Left ventricle myocardium superior (tissue), 1 donor: ENCODE measurements at regions not wholly inside any gene's neighbourhood (a gene's known extent, or its start where the extent isn't known, plus 50 kb on each side); places are given as distances from the start of the nearest gene placed in this dataset.
"Not testable (repeated sequence)": the region's sequence is repeated elsewhere in the genome, so short reads cannot be mapped to it uniquely, and the experiment has no call there.

Source experiments
- ATAC-seq: fragments of 200-7000 bp; cut with Tn5 transposase; one replicate; pipeline ENCODE4 v1.9.1; 2020; ENCODE audit warnings: mild to moderate bottlenecking, moderate library complexity
- DNase-seq: peaks from one replicate; pipeline ENCODE4 v3.0.0-alpha.2; 2020
- intact Hi-C: fragments of 100-400 bp; cut with micrococcal nuclease; formaldehyde crosslinking; loops from one replicate; pipeline ENCODE4 v1.11.0; 2022
- donor health status: DM: no; HTN: yes; CAD: no; lungs with severe emphysema.

- no peak for DNase-seq
- ATAC-seq: no peak
- intact Hi-C loops: no loop called here
These were observed 1112.7 kb downstream of the PDHA2 start for GRCh38 chr4:96952610-96953009.

GRCh38 chr4:96955226-96955625, 1115.3 kb downstream of the PDHA2 start:
- intact Hi-C loops: no loop called here
- no peak for ATAC-seq

DNA sequence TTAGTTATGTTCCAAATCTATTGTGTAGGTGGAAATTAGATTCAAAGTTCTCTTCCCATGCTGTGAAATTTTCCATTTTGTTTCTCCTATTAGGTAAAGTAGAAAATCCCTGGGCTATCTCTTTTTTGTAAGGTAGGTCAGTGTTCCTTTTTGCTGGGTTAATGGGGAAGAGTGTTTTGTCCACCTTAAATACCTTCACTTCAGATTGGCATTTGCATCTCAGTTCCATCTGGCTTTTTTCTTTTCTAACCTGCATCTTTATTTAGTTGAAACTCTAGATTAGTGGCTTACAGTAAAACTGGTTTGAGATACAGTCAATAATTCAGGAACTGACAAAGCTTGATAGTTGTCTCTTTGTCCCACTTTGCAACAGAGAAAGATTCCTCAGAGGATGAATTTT, 1115.8 kb downstream of the PDHA2 start:
- intact Hi-C loops: no loop called here
- ATAC-seq (no peak), DNase-seq (no peak)

More at GRCh38 chr4:96955226-96955625, 1115.3 kb downstream of the PDHA2 start:
- no peak for DNase-seq

- ATAC-seq: no peak
- intact Hi-C loops: no loop called here
- no peak for DNase-seq
These were observed 1129.6 kb downstream of the PDHA2 start for GRCh38 chr4:96969455-96969854.

GRCh38 chr4:96972920-96973319, 1133.0 kb downstream of the PDHA2 start:
- intact Hi-C loops: no loop called here
- ATAC-seq: no peak

GRCh38 chr4:96974295-96974694, 1134.4 kb downstream of the PDHA2 start:
- no peak for ATAC-seq
- DNase-seq: no peak
- intact Hi-C loops: no loop called here

More at GRCh38 chr4:96972920-96973319, 1133.0 kb downstream of the PDHA2 start:
- no peak for DNase-seq

GRCh38 chr4:96983830-96984229, 1143.9 kb downstream of the PDHA2 start:
- intact Hi-C loops: no loop called here
- ATAC-seq (no peak), DNase-seq (no peak)

GRCh38 chr4:96986816-96987215, 1146.9 kb downstream of the PDHA2 start:
- no peak for DNase-seq
- intact Hi-C loops: no loop called here
- ATAC-seq: no peak

GRCh38 chr4:96991083-96991482, 1151.2 kb downstream of the PDHA2 start:
- no peak for ATAC-seq
- no peak for DNase-seq
- intact Hi-C loops: no loop called here

GRCh38 chr4:96992443-96992842, 1150.8 kb downstream of the STPG2 start:
- ATAC-seq: no peak

DNA sequence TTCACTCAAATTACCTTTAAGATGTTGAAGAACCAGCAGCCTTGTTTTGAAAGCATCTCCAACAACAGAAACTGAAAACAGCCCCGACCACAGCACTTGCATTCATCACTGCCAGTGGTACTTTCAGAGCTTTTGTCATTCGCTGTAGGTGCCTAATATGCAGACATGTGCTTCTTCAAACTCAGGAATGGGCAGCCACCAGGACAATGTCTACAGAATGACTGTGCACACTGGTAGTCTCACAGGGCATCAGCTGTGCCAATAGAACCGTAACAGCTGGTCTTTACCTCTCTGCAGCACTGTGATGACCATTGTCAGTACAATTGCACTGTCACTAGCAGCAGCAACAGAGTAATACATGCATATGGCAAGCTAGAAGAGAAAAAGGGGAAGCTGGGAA, 1149.7 kb downstream of the STPG2 start:
- ATAC-seq (no peak), DNase-seq (no peak)
- intact Hi-C loops: no loop called here

More at GRCh38 chr4:96992443-96992842, 1150.8 kb downstream of the STPG2 start:
- intact Hi-C loops: no loop called here
- no peak for DNase-seq

DNA sequence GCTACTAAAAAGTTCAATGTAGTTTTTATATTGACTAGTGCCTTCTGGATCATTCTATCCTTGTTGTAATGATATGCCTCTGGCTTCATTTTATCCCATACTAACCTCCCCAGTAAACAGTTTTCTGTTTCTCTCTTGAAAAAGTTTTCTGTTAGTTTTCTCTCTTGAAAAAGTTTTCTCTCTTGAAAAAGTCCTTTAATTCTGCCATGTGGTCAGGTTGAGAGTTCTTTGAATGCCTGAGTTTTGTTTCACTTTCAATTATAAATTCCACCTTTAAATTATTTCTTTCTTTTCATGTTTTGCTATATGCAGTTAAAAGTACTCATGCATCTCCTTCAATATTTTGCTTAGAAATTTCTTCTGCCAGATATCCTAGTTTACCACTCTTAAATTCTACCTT, 1139.6 kb downstream of the STPG2 start:
- intact Hi-C loops: no loop called here
- no peak for DNase-seq
- no peak for ATAC-seq

- no peak for ATAC-seq
- intact Hi-C loops: no loop called here
- DNase-seq: no peak
These were observed 1130.0 kb downstream of the STPG2 start for GRCh38 chr4:97013309-97013708.

DNA sequence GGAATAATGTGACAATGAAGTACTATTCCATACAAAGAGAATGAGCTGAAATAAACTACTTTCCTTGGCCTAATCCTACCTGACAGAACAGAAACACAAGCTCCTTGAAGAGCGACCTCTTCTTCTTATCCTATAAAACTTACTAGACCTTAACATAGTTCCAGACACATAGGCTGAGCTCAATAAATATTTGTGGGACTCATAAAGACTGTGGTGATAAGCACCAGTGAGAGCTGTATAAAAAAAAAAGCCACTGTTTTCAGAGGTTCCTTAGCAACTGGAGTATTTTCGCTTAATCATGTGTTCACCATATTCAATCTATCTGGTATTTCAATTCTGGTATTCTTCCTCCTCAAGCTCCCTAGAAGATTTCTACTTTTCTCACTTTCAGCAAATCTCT, 1129.6 kb downstream of the STPG2 start:
- ATAC-seq: no peak
- intact Hi-C loops: no loop called here
- no peak for DNase-seq

GRCh38 chr4:97015301-97015700, 1128.0 kb downstream of the STPG2 start:
- no peak for ATAC-seq
- intact Hi-C loops: no loop called here
- no peak for DNase-seq

- ATAC-seq (no peak), DNase-seq (no peak)
- intact Hi-C loops: no loop called here
These were observed 1126.9 kb downstream of the STPG2 start for GRCh38 chr4:97016186-97016907.

GRCh38 chr4:97027728-97028410, 1115.4 kb downstream of the STPG2 start:
- no peak for ATAC-seq
- DNase-seq: no peak
- intact Hi-C loops: no loop called here

DNA sequence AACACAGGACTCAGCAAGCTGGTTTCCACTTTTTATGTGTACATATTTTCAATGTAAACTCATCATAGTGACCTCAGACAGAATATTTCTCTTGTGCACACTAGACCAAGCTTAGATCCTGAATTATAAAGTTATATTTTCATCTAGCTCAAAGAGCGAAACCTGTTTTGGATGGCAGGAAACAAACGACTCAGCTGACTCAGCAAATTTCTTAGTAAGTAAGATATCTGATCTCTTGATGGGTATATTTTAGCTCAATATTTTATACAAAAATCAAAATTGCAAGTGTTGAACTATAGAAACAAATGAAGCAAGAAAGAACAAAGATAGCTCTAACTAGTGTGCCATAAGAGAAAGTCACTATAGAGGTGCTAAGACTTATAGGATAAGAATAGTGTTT, 1114.5 kb downstream of the STPG2 start:
- ATAC-seq (no peak), DNase-seq (no peak)
- intact Hi-C loops: no loop called here

DNA sequence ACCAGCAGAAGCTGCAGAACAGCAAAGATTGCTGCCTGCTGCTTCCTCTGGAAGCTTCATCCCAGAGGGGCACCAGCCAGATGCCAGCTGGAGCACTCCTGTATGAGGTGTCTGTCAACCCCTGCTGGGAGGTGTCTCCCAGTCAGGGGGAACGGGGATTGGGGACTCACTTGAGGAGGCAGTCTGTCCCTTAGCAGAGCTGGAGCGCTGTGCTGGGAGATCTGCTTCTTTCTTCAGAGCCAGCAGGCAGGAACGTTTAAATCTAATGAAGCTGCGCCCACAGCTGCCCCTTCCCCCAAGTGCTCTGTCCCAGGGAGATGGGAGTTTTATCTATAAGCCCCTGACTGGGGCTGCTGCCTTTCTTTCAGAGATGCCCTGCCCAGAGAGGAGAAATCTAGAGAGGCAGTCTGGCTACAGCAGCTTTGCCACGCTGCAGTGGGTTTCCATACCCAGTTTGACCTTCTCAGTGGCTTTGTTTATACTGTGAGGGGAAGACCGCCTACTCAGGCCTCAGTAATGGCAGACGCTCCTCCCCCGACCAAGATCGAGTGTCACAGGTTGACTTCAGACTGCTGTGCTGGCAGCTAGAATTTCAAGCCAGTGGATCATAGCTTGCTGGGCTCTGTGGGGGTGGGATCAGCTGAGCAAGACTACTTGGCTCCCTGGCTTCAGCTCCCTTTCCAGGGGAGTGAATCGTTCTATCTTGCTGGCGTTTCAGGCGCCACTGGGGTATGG, 1105.7 kb downstream of the STPG2 start:
- intact Hi-C loops, ATAC-seq, DNase-seq: not testable (repeated sequence)

GRCh38 chr4:97038146-97038516, 1105.1 kb downstream of the STPG2 start:
- intact Hi-C loops: no loop called here
- ATAC-seq (no peak), DNase-seq (no peak)
